ENCODE measurements at regions not wholly inside any gene's neighbourhood (a gene's known extent, or its start where the extent isn't known, plus 50 kb on each side); places are given as distances from the start of the nearest gene placed in this dataset.

- TF ChIP-seq CTCF (IDR thresholded peaks at IDR 0.05; ENCODE audit: insufficient read depth, low read depth, low read length): no peak
- no peak overlapping the region for H3K4me3 ChIP-seq (ENCODE audit: low read depth, low read length)
- no peak for DNase-seq (ENCODE audit: low read depth)
Measured at GRCh38 chr10:60465801-60466200, 76.1 kb upstream of the ANK3 start.

DNA sequence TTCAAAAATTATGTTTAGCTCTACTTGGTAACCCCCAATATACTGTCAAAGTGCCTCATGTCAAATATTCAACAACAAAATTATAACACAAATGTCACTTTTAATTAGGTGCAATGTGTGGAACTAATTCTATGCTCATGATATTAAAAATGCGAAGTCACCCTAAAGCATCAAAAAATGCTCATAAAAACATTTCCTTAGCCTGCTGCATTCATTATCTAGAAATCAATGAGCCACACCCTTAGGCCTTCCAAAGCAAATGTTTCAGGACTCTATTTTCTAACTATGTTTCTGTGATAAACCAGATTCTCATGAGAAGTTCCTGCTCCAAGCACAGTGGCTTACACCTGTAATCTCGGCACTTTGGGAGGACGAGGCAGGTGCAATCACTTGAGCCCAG lies 75.0 kb upstream of the ANK3 start:
- no peak for DNase-seq (ENCODE audit: low read depth)
- TF ChIP-seq CTCF (IDR thresholded peaks at IDR 0.05; ENCODE audit: insufficient read depth, low read depth, low read length): no peak
- no peak overlapping the region for H3K4me3 ChIP-seq (ENCODE audit: low read depth, low read length)

DNA sequence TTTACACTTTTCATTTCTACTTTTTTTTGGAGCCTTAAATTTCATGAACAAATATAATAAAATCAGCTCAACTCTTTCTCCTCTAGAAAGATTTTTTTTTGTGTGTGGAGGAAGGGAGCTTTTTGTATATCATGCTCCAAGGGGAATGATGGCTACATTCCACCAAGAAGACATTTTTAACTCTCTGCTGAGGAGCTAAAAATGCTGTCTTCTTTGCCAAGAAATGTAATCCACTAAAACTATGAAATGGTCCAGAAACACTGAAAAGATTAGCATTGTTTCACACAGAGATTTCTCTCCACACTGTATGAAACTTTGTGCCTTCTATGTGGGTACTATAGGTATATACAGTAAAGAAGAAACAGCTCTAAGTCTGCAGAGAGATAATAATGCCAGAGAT lies 74.1 kb upstream of the ANK3 start:
- no peak for DNase-seq (ENCODE audit: low read depth)
- H3K4me3 ChIP-seq (ENCODE audit: low read depth, low read length): no peak overlapping the region
- TF ChIP-seq CTCF (IDR thresholded peaks at IDR 0.05; ENCODE audit: insufficient read depth, low read depth, low read length): no peak

DNA sequence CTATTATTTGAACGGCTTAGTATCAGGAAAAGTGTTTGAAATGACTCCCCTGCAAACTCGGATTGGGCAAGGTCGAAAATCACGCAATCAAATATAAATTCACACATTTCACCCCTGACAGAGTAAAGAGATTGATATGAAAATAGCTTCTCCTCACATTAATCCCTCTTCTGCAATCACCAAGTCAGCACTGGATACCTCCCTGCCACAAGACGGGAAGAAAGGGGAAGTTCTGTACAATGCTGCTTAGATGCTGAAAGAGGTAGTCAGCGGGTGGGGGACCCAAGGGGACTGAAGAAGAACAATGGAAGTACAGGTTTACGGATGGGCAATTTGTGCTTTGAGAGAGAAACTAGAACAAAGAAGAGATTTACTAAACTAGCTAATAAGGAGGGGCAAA lies 72.0 kb upstream of the ANK3 start:
- no peak for DNase-seq (ENCODE audit: low read depth)

GRCh38 chr10:60459701-60460457 lies 70.2 kb upstream of the ANK3 start:
- DNase-seq (ENCODE audit: low read depth): no peak
- TF ChIP-seq CTCF (IDR thresholded peaks at IDR 0.05; ENCODE audit: insufficient read depth, low read depth, low read length): no peak
- no peak overlapping the region for H3K4me3 ChIP-seq (ENCODE audit: low read depth, low read length)

More for the DNA sequence above, 72.0 kb upstream of the ANK3 start:
- no peak overlapping the region for H3K4me3 ChIP-seq (ENCODE audit: low read depth, low read length)
- no peak for TF ChIP-seq CTCF (IDR thresholded peaks at IDR 0.05; ENCODE audit: insufficient read depth, low read depth, low read length)

GRCh38 chr10:60456053-60456452 lies 66.4 kb upstream of the ANK3 start:
- TF ChIP-seq CTCF (IDR thresholded peaks at IDR 0.05; ENCODE audit: insufficient read depth, low read depth, low read length): peak; percentile 11
- no peak for DNase-seq (ENCODE audit: low read depth)
- no peak overlapping the region for H3K4me3 ChIP-seq (ENCODE audit: low read depth, low read length)

DNA sequence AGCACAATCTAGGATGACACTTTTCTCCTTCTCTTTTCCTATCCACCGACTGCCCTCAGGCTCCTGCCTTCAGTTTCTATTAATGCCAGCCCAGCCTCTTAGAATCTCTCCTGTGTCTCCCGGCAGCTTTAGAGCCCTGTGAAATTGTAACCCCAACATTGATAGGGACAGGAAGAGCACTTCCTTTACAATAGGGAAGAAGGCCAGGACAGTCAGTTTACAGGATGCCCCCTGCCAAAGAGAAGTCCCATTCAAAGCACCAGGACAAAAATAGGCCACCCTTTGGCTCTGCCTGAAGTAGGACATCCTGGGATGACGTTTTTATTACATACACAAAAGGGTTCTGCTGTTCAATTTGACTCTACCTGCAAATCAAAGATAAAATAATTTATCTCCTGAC lies 64.7 kb upstream of the ANK3 start:
- no peak for DNase-seq (ENCODE audit: low read depth)
- no peak for TF ChIP-seq CTCF (IDR thresholded peaks at IDR 0.05; ENCODE audit: insufficient read depth, low read depth, low read length)
- H3K4me3 ChIP-seq (ENCODE audit: low read depth, low read length): no peak overlapping the region
